Cardiac muscle cell (in vitro differentiated cells and primary cell): ENCODE measurements at regions not wholly inside any gene's neighbourhood (a gene's known extent, or its start where the extent isn't known, plus 50 kb on each side); places are given as distances from the start of the nearest gene placed in this dataset.

Source experiments
- DNase-seq, 2 donors: peaks; one replicate each; pipeline versions ENCODE4 v3.0.0 to v3.0.0-alpha.2; 2010 to 2017; ENCODE audit warnings: low read depth in 1 of 2, low spot score in 1 of 2
- H3K27ac ChIP-seq: fragments of 200-600 bp; sonication (generic); 2 replicates; pipeline ENCODE4 v1.5.1; 2016
- H3K27me3 ChIP-seq: fragments of 200-600 bp; sonication (generic); 2 replicates; pipeline ENCODE4 v1.6.0; 2016; ENCODE audit warnings: control low read depth
- H3K36me3 ChIP-seq: fragments of 200-600 bp; sonication (generic); 2 replicates; pipeline ENCODE4 v1.5.1; 2016; ENCODE audit warnings: control low read depth
- H3K4me1 ChIP-seq: fragments of 200-600 bp; sonication (generic); 2 replicates; pipeline ENCODE4 v1.8.1; 2017; ENCODE audit warnings: low read depth, mild to moderate bottlenecking, mixed run types
- H3K4me3 ChIP-seq: fragments of 200-600 bp; sonication (generic); 2 replicates; pipeline ENCODE4 v1.5.1; 2016; ENCODE audit warnings: mild to moderate bottlenecking
- H3K9me3 ChIP-seq: fragments of 200-600 bp; sonication (generic); 2 replicates; pipeline ENCODE4 v1.5.1; 2017; ENCODE audit warnings: low read depth, mild to moderate bottlenecking, control low read depth
- TF ChIP-seq, protein P1 (sequence below): IDR thresholded peaks from 2 replicates; pipeline ENCODE4 v1.5.1; 2012; ENCODE audit warnings: low read depth, mild to moderate bottlenecking, low read length

- H3K27ac ChIP-seq = no peak overlapping the region
- no peaks in the 10 kb centered on the region for H3K27me3 ChIP-seq
- no peaks in the 10 kb centered on the region for H3K4me1 ChIP-seq
- DNase-seq = peak in 1 of 2 donors; percentile 1
- H3K36me3 ChIP-seq = no peaks in the 10 kb centered on the region
- no peaks in the 10 kb centered on the region for H3K9me3 ChIP-seq
- TF ChIP-seq, protein P1, sequence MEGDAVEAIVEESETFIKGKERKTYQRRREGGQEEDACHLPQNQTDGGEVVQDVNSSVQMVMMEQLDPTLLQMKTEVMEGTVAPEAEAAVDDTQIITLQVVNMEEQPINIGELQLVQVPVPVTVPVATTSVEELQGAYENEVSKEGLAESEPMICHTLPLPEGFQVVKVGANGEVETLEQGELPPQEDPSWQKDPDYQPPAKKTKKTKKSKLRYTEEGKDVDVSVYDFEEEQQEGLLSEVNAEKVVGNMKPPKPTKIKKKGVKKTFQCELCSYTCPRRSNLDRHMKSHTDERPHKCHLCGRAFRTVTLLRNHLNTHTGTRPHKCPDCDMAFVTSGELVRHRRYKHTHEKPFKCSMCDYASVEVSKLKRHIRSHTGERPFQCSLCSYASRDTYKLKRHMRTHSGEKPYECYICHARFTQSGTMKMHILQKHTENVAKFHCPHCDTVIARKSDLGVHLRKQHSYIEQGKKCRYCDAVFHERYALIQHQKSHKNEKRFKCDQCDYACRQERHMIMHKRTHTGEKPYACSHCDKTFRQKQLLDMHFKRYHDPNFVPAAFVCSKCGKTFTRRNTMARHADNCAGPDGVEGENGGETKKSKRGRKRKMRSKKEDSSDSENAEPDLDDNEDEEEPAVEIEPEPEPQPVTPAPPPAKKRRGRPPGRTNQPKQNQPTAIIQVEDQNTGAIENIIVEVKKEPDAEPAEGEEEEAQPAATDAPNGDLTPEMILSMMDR = no peak
- H3K4me3 ChIP-seq = no peak overlapping the region
These were observed 762.4 kb downstream of the SLC6A15 start for GRCh38 chr12:84150201-84150600.

DNA sequence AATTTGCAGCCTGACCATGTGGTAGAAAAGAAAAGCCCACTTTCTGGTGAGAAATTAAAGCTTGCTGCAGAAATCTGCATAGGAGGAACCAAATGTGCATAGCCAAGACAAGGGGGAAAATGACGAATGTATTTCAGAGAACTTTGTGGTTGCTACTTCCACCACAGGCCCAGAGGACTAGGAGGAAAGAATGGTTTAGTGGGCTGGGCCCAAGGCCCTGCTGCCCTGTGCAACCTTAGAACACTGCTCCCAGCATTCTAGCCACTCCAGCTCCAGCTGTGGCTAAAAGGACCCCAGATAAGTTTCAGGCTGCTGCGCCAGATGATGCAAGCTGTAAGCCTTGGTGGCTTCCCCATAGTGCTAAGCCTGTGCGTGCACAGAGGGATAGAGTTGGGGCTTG, 764.3 kb downstream of the SLC6A15 start:
- TF ChIP-seq, protein P1 = no peak

DNA sequence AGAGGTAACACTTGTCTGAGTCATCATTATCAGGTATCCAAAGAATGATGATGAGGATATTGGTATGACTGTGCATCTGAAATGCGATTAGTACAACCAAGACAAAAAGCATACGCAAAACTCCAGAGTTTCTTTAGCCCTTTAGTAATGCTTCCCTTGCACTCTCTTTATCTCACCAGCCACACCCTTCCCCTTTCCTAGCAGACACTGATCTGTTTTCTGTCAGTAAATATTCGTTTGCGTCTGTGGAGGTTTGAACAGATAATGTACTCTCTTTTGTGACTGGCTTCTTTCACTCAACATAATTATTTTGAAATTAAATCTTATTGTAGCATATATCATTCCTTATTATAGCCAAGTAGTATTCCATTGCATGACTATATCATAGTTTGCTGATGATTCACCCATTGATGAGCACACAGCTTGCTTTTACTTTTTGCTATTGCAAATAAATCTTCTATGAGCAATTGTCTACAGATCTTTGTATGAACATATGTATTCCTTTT, 775.7 kb downstream of the SLC6A15 start:
- TF ChIP-seq, protein P1 = no peak
- H3K27me3 ChIP-seq = no peaks in the 10 kb centered on the region
- H3K36me3 ChIP-seq = no peaks in the 10 kb centered on the region
- peak in 1 of 2 donors; percentile 14 for DNase-seq
- H3K4me3 ChIP-seq = no peak overlapping the region
- H3K9me3 ChIP-seq = no peaks in the 10 kb centered on the region
- peaks cover 3% of the 10 kb centered on the region for H3K4me1 ChIP-seq
- no peak overlapping the region for H3K27ac ChIP-seq

More for the DNA sequence above, 764.3 kb downstream of the SLC6A15 start:
- Histone ChIP-seq H3K4me1 (no peaks in the 10 kb centered on the region), H3K36me3 (no peaks in the 10 kb centered on the region), H3K9me3 (no peaks in the 10 kb centered on the region), H3K4me3 (no peak overlapping the region), H3K27me3 (no peaks in the 10 kb centered on the region), H3K27ac (no peak overlapping the region)
- DNase-seq = no peak

GRCh38 chr12:84135586-84136279, 776.9 kb downstream of the SLC6A15 start:
- no peak overlapping the region for H3K27ac ChIP-seq
- TF ChIP-seq, protein P1 = no peak
- H3K27me3 ChIP-seq = no peaks in the 10 kb centered on the region
- H3K9me3 ChIP-seq = no peaks in the 10 kb centered on the region
- no peaks in the 10 kb centered on the region for H3K36me3 ChIP-seq
- no peak overlapping the region for H3K4me3 ChIP-seq
- peaks cover 3% of the 10 kb centered on the region for H3K4me1 ChIP-seq
- no peak for DNase-seq

- Histone ChIP-seq H3K4me3 (no peak overlapping the region), H3K36me3 (no peaks in the 10 kb centered on the region), H3K27ac (no peak overlapping the region), H3K4me1 (peaks cover 3% of the 10 kb centered on the region), H3K27me3 (no peaks in the 10 kb centered on the region), H3K9me3 (no peaks in the 10 kb centered on the region)
- TF ChIP-seq, protein P1 = no peak
- no peak for DNase-seq
These were observed 777.7 kb downstream of the SLC6A15 start for GRCh38 chr12:84134797-84135366.
